ENCODE measurements at regions not wholly inside any gene's neighbourhood (a gene's known extent, or its start where the extent isn't known, plus 50 kb on each side); places are given as distances from the start of the nearest gene placed in this dataset.
A peak's percentile ranks its signal among the peaks of the same experiment; 100 is the strongest.

DNA sequence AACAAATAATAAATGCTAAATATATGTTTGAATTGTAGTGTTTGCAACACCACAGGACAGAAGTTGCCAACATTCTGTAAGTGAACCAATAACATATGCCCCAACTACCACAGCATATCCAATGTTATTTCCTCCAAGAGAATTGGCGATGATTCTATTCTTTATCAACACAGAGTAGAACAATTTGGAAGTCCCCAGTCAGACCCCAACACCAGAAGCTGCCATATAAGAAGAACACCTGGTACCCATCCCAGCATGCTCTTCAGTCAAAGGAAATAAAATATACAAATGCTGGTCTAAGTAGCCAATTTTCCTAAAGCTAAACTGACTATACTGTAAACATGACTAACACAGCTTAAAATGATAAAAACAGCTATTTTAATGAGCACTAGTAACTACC, 145.7 kb downstream of the KLF12 start:
- ChIA-PET POLR2A (ENCODE audit: unreplicated experiment) (no interaction called here), CTCF (no interaction called here)
- no peak overlapping the region for H3K4me2 ChIP-seq (ENCODE audit: low read depth, low read length)
- H3K14ac ChIP-seq (replicated peaks; ENCODE audit: low read depth, low read length), result no peak overlapping the region
- no peak overlapping the region for H2BK120ac ChIP-seq (ENCODE audit: low read depth, low read length)
- in situ Hi-C loops (cut with MboI; ENCODE audit: low sequenced_read_pairs) (no loop called here), dilution Hi-C loops (cut with HindIII; ENCODE audit: low sequenced_read_pairs, unreplicated experiment) (no loop called here), intact Hi-C loops (cut with micrococcal nuclease) (no loop called here)
- WGBS, 2 experiments (ENCODE audit: extremely low coverage in 2 of 2, insufficient read length in 1 of 2), result no CpG with 5 or more reads among the region's 1 CpG
- no peak overlapping the region for H2AFZ ChIP-seq (replicated peaks; ENCODE audit: low read length, poor library complexity)
- no peak overlapping the region for H2AK5ac ChIP-seq (ENCODE audit: low read depth, low read length)
- no peak overlapping the region for H3K9ac ChIP-seq (ENCODE audit: low read depth, low read length)
- H2BK5ac ChIP-seq (ENCODE audit: low read depth, low read length, poor library complexity, severe bottlenecking), result no peak overlapping the region
- no peak overlapping the region for H3K27ac ChIP-seq (ENCODE audit: insufficient read depth, low read length)
- no peaks in the 10 kb centered on the region for H4K20me1 ChIP-seq (ENCODE audit: insufficient read depth, low read length)
- no peak overlapping the region for H2AK9ac ChIP-seq (replicated peaks; ENCODE audit: low read depth, low read length, poor library complexity)
- peaks cover 8% of the 10 kb centered on the region for H3K36me3 ChIP-seq (ENCODE audit: control insufficient read depth, insufficient read depth, low read length)
- no peaks in the 10 kb centered on the region for H3K27me3 ChIP-seq (ENCODE audit: control insufficient read depth, insufficient read depth, low read length)
- ATAC-seq (ENCODE audit: low read depth) (peak; percentile 32; the same call in 1 of the 2 replicates), DNase-seq (no peak)
- H3K9me3 ChIP-seq (ENCODE audit: control insufficient read depth, insufficient read depth, low read length), result no peaks in the 10 kb centered on the region
- no peak overlapping the region for H4K5ac ChIP-seq (ENCODE audit: low read depth, low read length)
- no peak for TF ChIP-seq MAZ (IDR thresholded peaks at IDR 0.05; ENCODE audit: borderline replicate concordance, low read depth, low read length)
- no peak for TF ChIP-seq CHD1 (IDR thresholded peaks at IDR 0.05; ENCODE audit: low read depth, low read length)
- no peak for TF ChIP-seq NFE2L2 (IDR thresholded peaks at IDR 0.05; ENCODE audit: low read depth, low read length)
- no peak for TF ChIP-seq RFX5 (IDR thresholded peaks at IDR 0.05; ENCODE audit: low read depth, low read length)
- no peak for TF ChIP-seq RAD21 (IDR thresholded peaks at IDR 0.05; ENCODE audit: low read length)
- TF ChIP-seq POLR2A (IDR thresholded peaks at IDR 0.05; ENCODE audit: low read depth, low read length), result no peak
- TF ChIP-seq RCOR1 (IDR thresholded peaks at IDR 0.05; ENCODE audit: insufficient replicate concordance, low read length), result no peak
- no peak for TF ChIP-seq MXI1 (IDR thresholded peaks at IDR 0.05; ENCODE audit: borderline replicate concordance, low read depth, low read length)
- TF ChIP-seq, protein P1, sequence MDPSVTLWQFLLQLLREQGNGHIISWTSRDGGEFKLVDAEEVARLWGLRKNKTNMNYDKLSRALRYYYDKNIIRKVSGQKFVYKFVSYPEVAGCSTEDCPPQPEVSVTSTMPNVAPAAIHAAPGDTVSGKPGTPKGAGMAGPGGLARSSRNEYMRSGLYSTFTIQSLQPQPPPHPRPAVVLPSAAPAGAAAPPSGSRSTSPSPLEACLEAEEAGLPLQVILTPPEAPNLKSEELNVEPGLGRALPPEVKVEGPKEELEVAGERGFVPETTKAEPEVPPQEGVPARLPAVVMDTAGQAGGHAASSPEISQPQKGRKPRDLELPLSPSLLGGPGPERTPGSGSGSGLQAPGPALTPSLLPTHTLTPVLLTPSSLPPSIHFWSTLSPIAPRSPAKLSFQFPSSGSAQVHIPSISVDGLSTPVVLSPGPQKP (IDR thresholded peaks at IDR 0.05; ENCODE audit: borderline replicate concordance, low read depth, low read length), result no peak
- TF ChIP-seq, protein P2, sequence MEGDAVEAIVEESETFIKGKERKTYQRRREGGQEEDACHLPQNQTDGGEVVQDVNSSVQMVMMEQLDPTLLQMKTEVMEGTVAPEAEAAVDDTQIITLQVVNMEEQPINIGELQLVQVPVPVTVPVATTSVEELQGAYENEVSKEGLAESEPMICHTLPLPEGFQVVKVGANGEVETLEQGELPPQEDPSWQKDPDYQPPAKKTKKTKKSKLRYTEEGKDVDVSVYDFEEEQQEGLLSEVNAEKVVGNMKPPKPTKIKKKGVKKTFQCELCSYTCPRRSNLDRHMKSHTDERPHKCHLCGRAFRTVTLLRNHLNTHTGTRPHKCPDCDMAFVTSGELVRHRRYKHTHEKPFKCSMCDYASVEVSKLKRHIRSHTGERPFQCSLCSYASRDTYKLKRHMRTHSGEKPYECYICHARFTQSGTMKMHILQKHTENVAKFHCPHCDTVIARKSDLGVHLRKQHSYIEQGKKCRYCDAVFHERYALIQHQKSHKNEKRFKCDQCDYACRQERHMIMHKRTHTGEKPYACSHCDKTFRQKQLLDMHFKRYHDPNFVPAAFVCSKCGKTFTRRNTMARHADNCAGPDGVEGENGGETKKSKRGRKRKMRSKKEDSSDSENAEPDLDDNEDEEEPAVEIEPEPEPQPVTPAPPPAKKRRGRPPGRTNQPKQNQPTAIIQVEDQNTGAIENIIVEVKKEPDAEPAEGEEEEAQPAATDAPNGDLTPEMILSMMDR (conservative IDR thresholded peaks at IDR 0.05; ENCODE audit: low read depth, low read length), result no peak
- TF ChIP-seq FOS (IDR thresholded peaks at IDR 0.05; ENCODE audit: low read depth, low read length), result no peak
- no peak overlapping the region for H3K4ac ChIP-seq (ENCODE audit: low read depth, low read length)
- no peak overlapping the region for H3K4me3 ChIP-seq (ENCODE audit: insufficient read depth, low read depth, low read length)
- no peak overlapping the region for H4K91ac ChIP-seq (ENCODE audit: insufficient read depth, low read depth, low read length)
- H3K9me1 ChIP-seq (ENCODE audit: insufficient read depth, low read length), result peaks cover 7% of the 10 kb centered on the region
- H2BK15ac ChIP-seq (ENCODE audit: low read depth, low read length), result no peak overlapping the region
- H4K8ac ChIP-seq (ENCODE audit: low read depth in 2 of 2, low read length in 2 of 2), result no peak overlapping the region
- peaks cover 2% of the 10 kb centered on the region; the same call in 1 of the 2 replicates for H3K4me1 ChIP-seq (ENCODE audit: control insufficient read depth, insufficient read depth, low read length)
- H3K18ac ChIP-seq (ENCODE audit: low read depth, low read length), result no peak overlapping the region
- BruUV-seq (replicated peaks), result no TSS peak
- peaks cover 30 to 56% of the 10 kb centered on the region in 2 experiments for H3K79me1 ChIP-seq (ENCODE audit: low read depth in 1 of 2, low read length in 2 of 2)
- no peak overlapping the region for H2BK20ac ChIP-seq (ENCODE audit: low read depth, low read length)
- H3K23ac ChIP-seq (ENCODE audit: low read depth, low read length), result no peak overlapping the region
- H3K56ac ChIP-seq (ENCODE audit: extremely low read depth, insufficient read depth, low read length), result no peak overlapping the region
